Caco-2 (cell line): ENCODE measurements at regions not wholly inside any gene's neighbourhood (a gene's known extent, or its start where the extent isn't known, plus 50 kb on each side); places are given as distances from the start of the nearest gene placed in this dataset.

Experiments used
- BruUV-seq: library from RNA; stranded (reverse); fragments of 400-500 nt; replicated peaks from 2 replicates; lab custom pipeline; 2021; lab: Mats Ljungman, UMichigan
- CTCF ChIA-PET: fragments of 300-600 bp; sonication (Branson Sonifier 250); formaldehyde crosslinking; loops from one replicate; lab custom pipeline; 2022; ENCODE audit warnings: antibody characterized with exemption; lab: Charles Lee
- POLR2A ChIA-PET: fragments of 300-600 bp; sonication (Branson Sonifier 250); formaldehyde crosslinking; loops from one replicate; lab custom pipeline; 2022; ENCODE audit warnings: antibody characterized with exemption; lab: Charles Lee
- DNase-seq, 2 experiments: peaks; one replicate each; pipeline versions ENCODE4 v3.0.0 to v3.0.0-alpha.2; 2020 to 2022
- H3K27me3 ChIP-seq: replicated peaks from 2 replicates; pipeline ENCODE4 v1.6.0; 2011; ENCODE audit warnings: low read length; ENCODE audit not compliant: control insufficient read depth, insufficient read depth
- H3K36me3 ChIP-seq: 2 replicates; pipeline ENCODE4 v1.5.1; 2011; ENCODE audit warnings: low read length; ENCODE audit not compliant: control insufficient read depth, insufficient read depth
- H3K4me1 ChIP-seq: fragments of 250-450 bp; sonication (Bioruptor Pico); 2 replicates; pipeline ENCODE4 v1.5.1; 2020; ENCODE audit warnings: mild to moderate bottlenecking
- H3K4me3 ChIP-seq: 2 replicates; pipeline ENCODE4 v1.5.1; 2011; ENCODE audit warnings: low read depth, mild to moderate bottlenecking, control low read depth, low read length
- H3K9me3 ChIP-seq: fragments of 250-450 bp; sonication (Bioruptor Pico); 2 replicates; pipeline ENCODE4 v1.5.1; 2020; ENCODE audit warnings: mild to moderate bottlenecking, moderate library complexity
- H3K27ac Mint-ChIP-seq: one replicate; pipeline ENCODE4 v1.8.0; 2022; ENCODE audit warnings: mixed read lengths; ENCODE audit not compliant: unreplicated experiment
- H3K27me3 Mint-ChIP-seq: one replicate; pipeline ENCODE4 v1.8.0; 2022; ENCODE audit warnings: mixed read lengths; ENCODE audit not compliant: insufficient read depth, unreplicated experiment
- H3K36me3 Mint-ChIP-seq: one replicate; pipeline ENCODE4 v1.8.0; 2022; ENCODE audit warnings: mild to moderate bottlenecking, mixed read lengths; ENCODE audit not compliant: insufficient read depth, unreplicated experiment
- H3K4me1 Mint-ChIP-seq: one replicate; pipeline ENCODE4 v1.8.0; 2022; ENCODE audit warnings: low read depth, mixed read lengths; ENCODE audit not compliant: unreplicated experiment
- H3K4me3 Mint-ChIP-seq: one replicate; pipeline ENCODE4 v1.8.0; 2022; ENCODE audit warnings: mild to moderate bottlenecking, moderate library complexity, mixed read lengths; ENCODE audit not compliant: unreplicated experiment
- H3K9me3 Mint-ChIP-seq: one replicate; pipeline ENCODE4 v1.8.0; 2022; ENCODE audit warnings: mixed read lengths; ENCODE audit not compliant: unreplicated experiment
- CTCF ChIP-seq, 2 experiments: fragments of 200-600 bp in 1 of 2; IDR thresholded peaks; 1 replicate in 1 of 2; 2 replicates in 1 of 2; pipeline versions ENCODE4 v1.5.1 to v1.8.0; 2011 to 2022; ENCODE audit warnings: antibody characterized with exemption in 1 of 2, control low read depth in 1 of 2, inconsistent platforms in 1 of 2, low read depth in 1 of 2, low read length in 1 of 2, mild to moderate bottlenecking in 1 of 2, moderate library complexity in 1 of 2; ENCODE audit not compliant: insufficient read depth in 1 of 2, severe bottlenecking in 1 of 2, unreplicated experiment in 1 of 2
- intact Hi-C: fragments of 100-400 bp; cut with micrococcal nuclease; formaldehyde crosslinking; loops from one replicate; pipeline ENCODE4 v1.10.0; 2022; ENCODE audit not compliant: unreplicated experiment

- no peak overlapping the region for H3K4me3 ChIP-seq
- ChIA-PET POLR2A (no interaction called here), CTCF (no interaction called here)
- Mint-ChIP-seq H3K4me1 (peaks cover 5% of the 10 kb centered on the region), H3K27me3 (no peaks in the 10 kb centered on the region), H3K4me3 (no peak overlapping the region), H3K36me3 (no peaks in the 10 kb centered on the region), H3K9me3 (no peaks in the 10 kb centered on the region), H3K27ac (no peak overlapping the region)
- no TSS peak for BruUV-seq
- DNase-seq, result no peak
- no peak for TF ChIP-seq CTCF (IDR thresholded peaks at IDR 0.05; ENCODE audit: insufficient read depth in 1 of 2, low read depth in 1 of 2, low read length in 1 of 2, severe bottlenecking in 1 of 2, unreplicated experiment in 1 of 2)
- no peaks in the 10 kb centered on the region; the same call in 1 of the 2 replicates for H3K4me1 ChIP-seq
- intact Hi-C loops, result no loop called here
- no peaks in the 10 kb centered on the region for H3K27me3 ChIP-seq
- H3K36me3 ChIP-seq, result no peaks in the 10 kb centered on the region
- H3K9me3 ChIP-seq, result no peaks in the 10 kb centered on the region
Observed at GRCh38 chr5:122713041-122713440, 61.8 kb upstream of the SNX2 start.

- no peaks in the 10 kb centered on the region for H3K36me3 ChIP-seq
- Mint-ChIP-seq H3K36me3 (no peaks in the 10 kb centered on the region), H3K27me3 (no peaks in the 10 kb centered on the region), H3K4me1 (peaks cover 5% of the 10 kb centered on the region), H3K9me3 (no peaks in the 10 kb centered on the region), H3K27ac (no peak overlapping the region), H3K4me3 (no peak overlapping the region)
- intact Hi-C loops, result no loop called here
- H3K4me3 ChIP-seq, result no peak overlapping the region
- no peak for DNase-seq
- ChIA-PET CTCF (no interaction called here), POLR2A (no interaction called here)
- H3K4me1 ChIP-seq, result no peaks in the 10 kb centered on the region; the same call in 1 of the 2 replicates
- no TSS peak for BruUV-seq
- no peaks in the 10 kb centered on the region for H3K27me3 ChIP-seq
- no peaks in the 10 kb centered on the region for H3K9me3 ChIP-seq
- no peak for TF ChIP-seq CTCF (IDR thresholded peaks at IDR 0.05; ENCODE audit: insufficient read depth in 1 of 2, low read depth in 1 of 2, low read length in 1 of 2, severe bottlenecking in 1 of 2, unreplicated experiment in 1 of 2)
Observed at GRCh38 chr5:122715095-122715494, 59.8 kb upstream of the SNX2 start.

GRCh38 chr5:122718611-122719010 is 56.3 kb upstream of the SNX2 start:
- no peak for DNase-seq
- intact Hi-C loops, result no loop called here
- POLR2A ChIA-PET, result no interaction called here
- no peak overlapping the region for H3K27ac Mint-ChIP-seq
- no peaks in the 10 kb centered on the region for H3K36me3 Mint-ChIP-seq
- H3K4me1 ChIP-seq, result no peaks in the 10 kb centered on the region; the same call in 1 of the 2 replicates
- H3K9me3 Mint-ChIP-seq, result no peaks in the 10 kb centered on the region
- CTCF ChIA-PET, result no interaction called here
- no peak overlapping the region for H3K4me3 Mint-ChIP-seq
- TF ChIP-seq CTCF (IDR thresholded peaks at IDR 0.05; ENCODE audit: insufficient read depth in 1 of 2, low read depth in 1 of 2, low read length in 1 of 2, severe bottlenecking in 1 of 2, unreplicated experiment in 1 of 2), result no peak
- H3K4me1 Mint-ChIP-seq, result peaks cover 5% of the 10 kb centered on the region
- no TSS peak for BruUV-seq
- H3K27me3 Mint-ChIP-seq, result no peaks in the 10 kb centered on the region
- no peaks in the 10 kb centered on the region for H3K27me3 ChIP-seq
- no peaks in the 10 kb centered on the region for H3K9me3 ChIP-seq
- no peaks in the 10 kb centered on the region for H3K36me3 ChIP-seq
- H3K4me3 ChIP-seq, result no peak overlapping the region
